NCI-H1092 treated with DMSO at 0.1 percent for 48 hours (cell line): ENCODE measurements at regions not wholly inside any gene's neighbourhood (a gene's known extent, or its start where the extent isn't known, plus 50 kb on each side); places are given as distances from the start of the nearest gene placed in this dataset.
"Not testable (repeated sequence)": the region's sequence is repeated elsewhere in the genome, so short reads cannot be mapped to it uniquely, and the experiment has no call there.

Experiments used
- DNase-seq: peaks from one replicate; lab custom pipeline; 2025; lab: John Stamatoyannopoulos, UW

DNA sequence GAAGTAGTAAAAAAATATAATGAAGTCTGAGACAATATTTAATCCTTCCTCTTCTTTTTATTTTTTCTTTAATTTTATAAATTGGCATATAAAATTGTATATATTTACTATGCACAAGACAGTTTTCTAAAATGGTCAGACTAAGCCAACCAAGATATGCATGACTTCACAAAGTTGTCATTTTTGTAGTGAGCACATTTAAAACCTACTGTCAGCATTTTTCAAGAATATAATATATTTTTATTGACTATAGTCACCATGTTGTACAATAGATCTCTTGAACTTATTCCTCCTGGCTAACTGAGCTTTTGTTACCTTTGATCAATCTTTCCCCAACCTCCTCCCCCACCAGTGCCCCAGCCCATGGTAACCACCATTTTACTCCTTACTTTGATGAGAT is 129.2 kb downstream of the ATP6V1G3 start:
- no peak for DNase-seq

DNA sequence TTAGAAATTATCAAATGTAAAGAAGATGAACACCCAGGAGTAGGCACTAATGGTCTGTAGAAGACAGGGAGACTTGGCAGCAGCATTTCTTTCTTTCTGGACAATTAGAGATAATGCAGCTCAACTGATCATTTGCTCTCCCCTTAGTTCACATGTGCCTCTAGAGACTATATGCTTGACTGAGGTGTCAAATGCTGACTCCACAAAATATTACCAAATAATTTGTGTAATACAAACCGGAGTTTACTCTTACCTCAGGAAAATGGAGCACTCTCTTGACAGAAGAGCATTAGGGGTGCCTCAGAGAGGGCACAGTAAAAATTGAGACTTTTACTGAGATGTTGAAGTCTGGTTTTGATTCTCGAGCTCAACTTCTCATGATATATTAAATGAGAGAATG is 131.8 kb downstream of the ATP6V1G3 start:
- DNase-seq = no peak

DNA sequence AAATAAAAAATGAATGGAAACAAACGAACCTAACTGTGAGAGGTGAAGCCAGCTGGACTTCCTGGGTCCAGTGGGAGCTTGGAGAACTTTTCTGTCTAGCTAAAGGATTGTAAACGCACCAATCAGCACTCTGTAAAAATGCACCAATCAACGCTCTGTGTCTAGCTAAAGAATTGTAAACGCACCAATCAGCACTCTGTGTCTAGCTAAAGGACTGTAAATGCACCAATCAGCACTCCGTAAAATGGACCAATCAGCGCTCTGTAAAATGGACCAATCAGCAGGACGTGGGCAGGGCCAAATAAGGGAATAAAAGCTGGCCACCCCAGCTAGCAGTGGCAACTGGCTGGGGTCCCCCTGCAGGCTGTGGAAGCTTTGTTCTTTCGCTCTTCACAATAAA is 135.8 kb downstream of the ATP6V1G3 start:
- DNase-seq = not testable (repeated sequence)

DNA sequence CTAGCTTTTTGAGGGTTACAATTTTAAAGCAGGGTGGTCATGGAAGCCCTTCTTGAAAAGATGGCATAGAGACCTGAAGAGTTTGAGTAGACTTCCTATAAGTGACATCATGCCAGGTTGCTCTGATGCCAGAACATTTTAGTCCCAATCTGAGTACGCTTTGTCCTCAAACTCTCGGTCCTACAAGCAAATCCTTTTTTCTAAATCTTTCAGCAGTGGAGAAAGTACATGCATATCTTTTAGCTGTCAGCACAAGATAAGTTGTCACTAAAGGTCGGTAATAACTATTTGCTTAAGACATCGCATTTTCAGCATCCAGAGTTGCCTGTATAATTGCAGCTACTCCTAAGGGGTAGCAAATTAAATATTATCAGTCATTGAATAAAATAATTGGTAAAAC is 140.4 kb downstream of the ATP6V1G3 start:
- DNase-seq = no peak

DNA sequence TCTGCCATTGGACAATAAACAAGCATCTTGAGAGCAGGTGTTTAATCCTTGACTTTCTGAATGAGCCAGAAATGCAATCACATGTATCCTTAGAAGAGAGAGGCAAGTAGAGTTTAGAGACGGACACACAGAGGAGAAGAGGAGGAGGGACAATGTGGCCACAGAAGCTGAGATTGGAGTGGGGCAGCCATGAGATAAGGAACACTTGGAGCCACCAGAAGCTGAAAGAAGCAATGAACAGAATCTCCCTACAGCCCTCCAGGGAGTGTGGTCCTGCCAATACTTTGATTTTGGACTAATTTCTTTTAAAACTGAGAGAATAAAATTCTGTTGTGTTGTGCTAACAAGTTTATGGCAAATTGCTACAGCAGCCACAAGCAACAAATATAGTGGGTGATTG is 141.0 kb downstream of the ATP6V1G3 start:
- DNase-seq = no peak

DNA sequence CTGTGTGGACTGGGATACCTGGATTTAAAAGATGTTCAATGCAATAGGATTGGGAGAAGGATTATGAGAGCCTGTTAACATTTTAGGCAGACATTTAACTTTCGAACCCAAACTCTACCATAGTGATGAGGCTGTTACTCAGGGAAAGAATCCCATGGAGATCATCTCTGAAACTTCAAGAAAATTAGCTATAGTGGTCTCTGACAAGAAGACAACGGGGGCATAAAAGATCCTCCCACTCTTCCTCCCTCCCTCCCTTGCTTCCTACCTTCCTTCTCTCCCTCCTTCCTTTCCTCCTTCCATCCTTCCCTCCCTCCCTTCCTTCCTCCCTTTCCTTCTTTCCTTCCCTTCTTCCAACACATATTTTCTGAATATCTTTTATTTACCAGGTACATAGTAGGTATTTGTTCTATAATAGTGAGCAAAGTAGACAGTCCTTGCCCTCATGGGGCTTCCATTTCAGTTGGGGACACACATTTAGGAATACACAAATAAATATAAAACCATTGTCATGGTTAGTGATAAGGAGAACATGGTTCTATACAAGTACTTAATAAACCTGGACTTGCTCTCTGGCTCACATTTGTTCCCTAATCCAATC is 143.2 kb downstream of the ATP6V1G3 start:
- DNase-seq = no peak

DNA sequence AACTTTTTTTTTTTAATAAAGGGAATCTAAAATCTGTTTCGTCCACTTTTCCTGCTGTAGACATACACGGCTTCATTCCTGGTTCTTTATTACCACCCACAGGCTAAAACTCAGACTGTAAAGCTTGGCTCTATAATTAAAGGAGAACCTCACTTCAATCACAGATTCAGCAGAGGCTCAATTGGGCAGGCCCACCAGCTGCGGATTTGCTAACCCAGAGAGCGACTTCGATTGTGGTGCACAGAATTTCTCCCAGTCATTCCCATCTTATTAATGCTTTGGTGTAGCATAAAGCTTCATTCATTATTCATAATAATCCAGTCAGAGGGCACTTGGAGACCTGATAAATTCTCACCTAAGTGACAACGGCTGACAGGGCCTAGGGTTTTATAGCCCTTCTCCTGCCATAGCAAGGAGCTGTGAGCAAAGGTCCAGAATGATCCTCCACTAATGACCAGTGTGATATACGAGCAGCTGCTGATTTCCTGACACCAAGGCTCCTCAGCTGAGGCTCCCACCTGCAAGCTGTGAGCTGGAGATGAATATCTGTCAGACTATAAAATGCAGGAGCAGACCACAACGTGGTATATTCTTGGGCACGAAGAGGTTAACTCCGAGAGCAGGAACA is 149.0 kb downstream of the ATP6V1G3 start:
- DNase-seq = no peak

DNA sequence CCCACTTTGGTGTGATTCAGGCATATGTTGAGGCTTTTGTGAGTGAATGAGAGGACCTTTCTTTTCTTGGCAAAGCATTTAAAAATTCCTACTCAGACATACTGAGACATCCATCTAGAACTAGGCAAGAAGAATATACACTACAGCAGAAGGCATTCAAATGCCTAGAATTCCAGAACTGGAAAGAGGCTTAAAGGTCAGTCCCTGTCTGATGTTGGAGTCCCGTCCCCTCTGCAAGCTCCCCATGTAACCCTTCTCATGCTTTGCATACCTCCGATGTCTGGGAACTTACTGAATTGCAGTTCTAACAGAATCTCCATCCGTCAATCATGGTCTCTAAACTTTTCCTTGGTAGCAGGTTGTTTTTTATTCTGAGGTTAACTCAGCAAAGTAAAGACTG is 152.9 kb downstream of the ATP6V1G3 start:
- DNase-seq = no peak

DNA sequence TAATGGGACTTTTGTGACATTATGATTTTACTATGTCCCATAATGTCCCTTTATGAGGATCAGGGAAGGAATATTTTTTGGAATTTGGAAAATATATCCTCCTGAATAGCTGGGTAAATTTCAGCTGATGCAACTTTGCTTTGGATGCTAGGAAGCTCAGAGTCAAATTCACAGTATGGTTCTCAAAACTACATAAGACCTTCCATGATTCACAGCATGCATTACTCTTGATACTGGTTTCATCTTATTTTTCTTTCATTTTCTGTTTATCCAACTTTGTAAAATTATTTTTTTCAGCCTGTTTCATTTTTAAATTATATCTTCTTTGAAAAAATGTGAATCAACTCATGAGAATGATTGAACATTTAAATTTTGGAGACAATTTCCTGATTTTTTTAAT is 160.2 kb downstream of the ATP6V1G3 start:
- no peak for DNase-seq

DNA sequence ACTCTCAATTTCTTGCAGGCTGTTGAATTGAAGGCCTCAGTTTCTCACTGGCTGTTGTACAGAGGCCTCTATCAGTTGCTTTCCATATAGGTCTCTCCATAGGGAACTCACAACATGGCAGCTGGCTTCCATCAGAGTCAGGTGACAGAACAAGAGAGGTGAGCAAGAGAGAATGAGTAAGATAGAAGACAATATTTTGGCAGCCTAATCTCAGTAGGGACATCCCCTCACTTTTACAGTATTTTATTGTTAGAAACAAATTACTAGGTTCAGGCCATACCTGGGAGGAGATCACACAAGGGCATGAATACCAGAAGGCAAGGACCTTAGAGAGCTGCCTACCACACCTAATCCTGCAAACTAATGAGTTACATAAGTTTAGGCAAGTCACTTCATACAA is 162.8 kb downstream of the ATP6V1G3 start:
- DNase-seq = no peak

DNA sequence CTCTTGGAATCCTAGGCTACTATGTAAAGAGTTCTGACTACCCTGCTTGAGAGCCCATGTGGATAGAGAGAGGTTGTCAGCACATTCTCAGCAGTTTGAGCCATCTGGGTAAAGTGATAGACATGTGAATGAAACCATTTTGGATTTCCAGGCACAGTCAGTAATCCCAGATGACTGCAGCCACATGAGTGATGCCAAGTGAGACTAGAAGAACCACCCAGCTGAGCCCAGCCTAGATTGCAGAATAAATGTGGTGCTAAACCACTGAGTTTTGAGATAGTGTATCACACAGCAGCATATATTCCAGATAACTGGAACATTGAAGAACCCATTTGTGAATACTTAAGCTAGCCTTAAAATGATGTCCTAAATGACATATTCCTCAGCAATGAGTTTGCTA is 166.2 kb downstream of the ATP6V1G3 start:
- DNase-seq = no peak

DNA sequence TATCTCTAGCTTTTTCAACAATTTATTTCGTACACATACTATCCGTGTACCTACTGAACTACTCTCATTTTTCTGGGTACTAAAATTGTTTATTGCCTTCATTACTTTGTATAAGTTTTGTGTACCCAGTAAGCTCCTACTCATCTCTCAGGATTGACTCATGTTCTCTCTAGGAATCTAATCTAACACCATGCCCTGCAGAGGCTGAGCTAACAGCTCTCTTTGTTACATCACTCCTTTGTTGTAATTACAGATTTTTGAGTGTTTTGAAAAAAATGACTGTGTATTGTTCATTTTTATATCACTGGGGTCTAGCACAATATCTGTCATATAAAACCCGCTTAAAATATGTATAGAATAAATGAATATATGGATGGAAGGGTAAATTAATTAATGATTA is 167.1 kb downstream of the ATP6V1G3 start:
- no peak for DNase-seq
